GM19328 (cell line): ENCODE measurements at regions not wholly inside any gene's neighbourhood (a gene's known extent, or its start where the extent isn't known, plus 50 kb on each side); places are given as distances from the start of the nearest gene placed in this dataset.

Experiments used
- ATAC-seq: cut with Tn5 transposase; IDR thresholded peaks from one replicate; pipeline ENCODE4 v1.9.1; 2021; ENCODE audit warnings: mild to moderate bottlenecking, moderate library complexity; ENCODE audit not compliant: unreplicated experiment

DNA sequence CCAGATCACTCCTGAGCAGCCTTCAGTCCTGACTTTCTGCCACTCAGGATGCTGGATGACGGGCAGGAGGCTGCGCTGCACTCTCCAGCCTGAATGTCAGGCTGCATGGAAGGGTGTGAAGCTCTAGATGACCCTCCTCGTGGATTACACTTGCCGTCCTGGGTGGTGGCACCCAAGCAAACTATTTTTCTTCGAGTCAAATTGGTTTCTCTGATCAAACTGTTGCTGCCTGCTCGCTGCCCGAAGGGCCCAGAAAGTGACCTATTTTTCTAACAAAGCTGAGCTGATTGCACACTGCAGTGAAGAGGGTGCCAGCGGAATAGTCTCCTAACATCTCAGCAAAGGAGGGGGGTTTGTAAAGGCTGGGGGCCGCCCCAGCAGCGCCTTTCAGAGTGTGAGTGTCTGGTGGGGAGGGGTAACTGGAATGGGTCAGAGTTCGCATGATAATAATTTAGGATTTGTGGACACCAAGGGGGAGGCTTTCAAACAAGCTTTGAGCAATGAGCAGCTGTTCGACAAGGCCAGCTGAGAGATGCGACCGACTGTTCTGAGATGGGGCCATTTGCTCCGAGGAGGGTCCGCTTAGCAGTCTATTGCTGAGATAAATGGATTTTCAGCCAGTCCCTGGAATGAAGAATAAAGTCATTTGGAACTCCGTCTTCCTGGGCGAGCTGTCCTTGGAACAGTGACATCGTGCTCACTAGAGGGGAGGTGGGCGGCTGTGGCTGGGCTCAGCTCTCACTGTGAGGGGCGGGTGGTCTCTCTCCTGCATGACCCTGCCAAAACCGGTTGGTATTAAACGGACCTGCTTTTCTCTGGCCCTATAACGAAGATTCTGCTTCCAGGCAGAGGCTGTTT lies 537.6 kb downstream of the BRD1 start:
- ATAC-seq: no peak

DNA sequence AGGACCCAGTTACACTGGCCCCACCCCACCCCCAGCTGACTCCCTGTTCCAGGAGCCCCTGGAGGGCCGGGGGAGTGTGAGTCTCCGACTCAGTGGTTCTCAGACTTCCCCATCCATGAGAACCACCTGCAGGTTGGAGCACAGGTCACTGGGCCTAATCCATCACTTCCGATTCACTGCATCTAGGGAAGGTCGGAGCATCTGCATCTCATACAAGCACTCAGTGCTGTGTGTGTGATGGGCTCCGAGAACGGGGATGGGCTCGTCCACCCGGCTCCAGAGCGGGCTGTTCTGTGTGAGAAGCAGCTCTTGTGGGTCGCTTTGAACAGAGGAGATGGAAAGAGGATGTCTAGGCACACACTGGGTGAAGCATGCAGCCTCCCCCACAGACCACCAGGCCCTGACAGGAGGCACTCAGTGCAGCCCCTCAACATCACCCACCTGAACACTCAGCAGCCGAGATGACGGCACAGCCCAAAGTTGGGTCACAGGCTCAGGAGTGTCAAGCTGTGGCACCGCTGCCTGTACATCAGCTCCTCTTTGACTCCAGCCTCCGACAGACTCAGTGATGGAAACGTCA lies 541.4 kb downstream of the BRD1 start:
- no peak for ATAC-seq

DNA sequence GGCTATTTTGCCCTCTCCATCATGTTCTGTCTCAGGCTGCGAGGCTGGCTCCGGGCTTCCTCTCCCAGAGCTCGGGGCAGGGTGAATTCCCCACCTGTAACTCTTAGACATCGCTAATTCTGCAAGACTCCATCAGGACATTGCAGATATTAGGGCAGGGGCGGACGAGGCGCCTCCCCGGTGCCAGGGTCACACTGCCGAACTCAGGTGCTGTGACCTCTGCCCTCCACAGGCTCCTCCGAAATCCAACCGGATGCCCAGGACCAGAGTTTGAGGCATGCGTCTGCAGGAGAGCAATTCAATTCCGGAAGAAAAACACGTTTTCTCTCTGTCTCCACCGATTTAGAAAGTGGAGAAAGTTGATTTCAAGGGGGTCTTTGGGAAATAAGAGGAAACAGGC lies 542.7 kb downstream of the BRD1 start:
- no peak for ATAC-seq

DNA sequence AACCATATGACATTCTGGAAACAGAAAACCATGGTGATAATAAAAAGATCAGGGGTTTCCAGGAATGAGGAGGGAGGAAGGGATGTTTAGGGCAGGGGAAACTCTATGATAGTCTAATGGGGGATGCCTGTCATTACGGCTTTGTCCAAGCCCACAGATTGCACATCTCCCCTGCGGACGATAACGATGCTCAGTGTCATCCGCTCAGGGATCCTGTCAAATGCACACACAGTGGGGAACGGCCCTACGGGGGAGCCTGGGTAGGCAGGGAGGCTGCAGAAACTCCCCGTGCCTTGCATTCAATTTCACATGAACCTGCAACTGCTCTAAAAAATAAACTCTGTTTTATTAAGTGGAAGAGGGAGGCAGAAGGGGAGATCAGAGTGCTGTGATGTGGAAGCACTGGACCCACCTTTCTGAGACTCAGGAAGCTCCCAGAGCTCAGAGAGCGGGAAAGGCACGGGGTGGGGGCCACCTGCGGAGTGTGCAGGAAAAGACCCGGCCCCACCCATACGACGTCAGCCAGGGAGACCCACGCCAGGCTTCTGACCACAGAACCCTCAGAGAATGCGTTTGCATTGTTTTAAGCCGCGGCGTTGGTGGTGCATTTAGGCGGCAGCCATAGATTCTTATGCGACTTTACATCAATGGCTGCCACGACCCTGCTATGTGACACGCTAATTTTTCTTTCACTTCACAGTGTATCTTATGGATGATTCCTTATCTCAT lies 543.5 kb downstream of the BRD1 start:
- no peak for ATAC-seq

DNA sequence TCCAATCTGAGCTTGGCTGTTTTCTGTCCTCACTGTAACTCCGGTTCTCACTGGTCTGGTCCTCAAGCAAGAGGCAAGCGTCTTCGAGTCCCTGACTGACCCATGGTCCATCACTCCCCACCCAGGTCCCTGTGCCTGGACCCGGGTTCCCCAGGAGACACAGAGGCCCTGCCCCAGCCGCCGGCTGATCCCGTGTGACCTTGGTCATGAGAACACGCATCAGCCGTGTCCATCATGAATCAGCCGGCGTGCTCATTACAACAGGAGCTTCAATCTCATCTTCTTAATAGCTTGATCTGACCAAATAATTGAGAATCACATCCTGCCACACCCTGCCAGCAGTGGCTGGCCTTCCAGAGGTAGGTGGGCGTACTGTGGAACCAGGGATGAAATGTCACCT lies 545.1 kb downstream of the BRD1 start:
- ATAC-seq: no peak

DNA sequence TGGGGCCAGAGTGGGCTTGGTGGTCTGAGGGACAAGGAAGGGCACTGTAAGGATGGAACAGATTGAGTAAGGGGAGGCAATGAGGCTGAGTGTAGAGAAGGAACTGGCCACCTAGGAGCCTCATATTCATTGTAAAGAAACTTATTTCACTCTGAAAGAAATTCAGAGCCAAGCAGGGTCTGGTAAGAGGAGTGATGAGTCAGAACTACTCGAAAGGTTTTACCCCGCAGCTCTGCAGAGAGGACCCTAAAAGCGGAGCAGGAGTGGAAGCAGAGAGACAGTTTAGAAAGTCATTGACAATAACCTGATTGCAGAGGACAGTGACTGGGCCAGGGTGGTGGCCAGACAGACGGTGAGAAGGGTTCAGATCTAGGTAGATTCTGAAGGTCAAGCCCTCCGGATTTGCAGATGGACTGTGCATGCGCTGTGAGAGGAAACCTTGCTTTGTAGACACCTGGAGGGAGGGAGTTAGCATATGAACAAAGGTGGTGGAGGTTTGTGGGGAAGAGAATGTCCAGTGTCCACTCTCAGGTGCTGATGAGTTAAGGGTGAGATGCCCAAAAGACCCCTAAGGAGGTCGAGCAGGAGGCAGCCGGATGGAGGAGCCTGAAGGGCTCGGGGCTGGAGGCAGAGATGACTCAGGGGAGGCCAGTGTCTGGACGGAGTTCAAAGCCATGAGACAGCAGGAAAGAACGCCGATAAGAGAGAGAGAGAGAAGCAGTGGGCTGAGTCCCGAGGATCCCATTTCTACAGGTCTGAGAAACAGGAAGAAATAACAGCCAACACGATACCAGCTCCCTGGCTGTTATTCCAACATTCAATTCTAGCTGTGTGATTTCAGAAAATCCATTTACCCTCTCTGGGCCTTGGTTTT lies 546.0 kb downstream of the BRD1 start:
- no peak for ATAC-seq

DNA sequence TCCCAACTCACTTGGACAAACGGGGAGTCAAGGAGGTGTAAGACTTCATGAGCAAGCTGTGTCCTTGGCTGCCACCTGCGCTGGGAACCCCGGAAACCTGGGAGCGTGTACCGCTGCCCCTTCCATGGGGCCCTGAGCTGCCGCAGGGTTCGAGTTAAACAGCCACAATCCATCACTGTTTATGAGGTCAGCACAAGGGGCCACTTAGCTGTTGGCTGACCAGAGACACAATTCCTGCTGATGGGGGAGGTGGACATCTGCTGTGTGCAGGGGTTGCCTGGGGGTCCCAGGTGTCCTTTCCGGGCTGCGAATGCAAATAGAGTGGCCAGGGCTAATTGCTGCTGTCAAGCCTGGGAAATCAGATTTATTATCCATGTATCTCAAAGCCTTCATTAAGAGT lies 549.3 kb downstream of the BRD1 start:
- ATAC-seq: no peak

DNA sequence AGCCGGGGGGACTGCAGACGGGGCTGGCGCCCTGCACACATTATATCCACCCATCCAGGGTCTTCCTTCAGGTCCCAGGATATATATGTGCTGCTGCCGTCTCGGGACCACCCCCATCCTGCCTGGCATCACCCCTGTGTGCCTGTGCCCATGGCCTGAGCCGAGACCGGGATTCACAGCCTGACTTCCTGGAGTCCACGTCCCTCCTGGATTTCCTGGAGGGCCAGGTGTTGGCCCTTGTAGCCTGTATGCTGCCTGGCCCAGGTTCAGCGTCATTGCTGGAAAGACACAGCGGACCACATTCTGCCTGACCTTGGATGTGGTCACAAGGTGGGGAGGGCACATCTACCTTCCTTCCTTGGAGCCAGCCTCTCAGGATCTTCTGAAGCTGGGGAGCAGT lies 551.1 kb downstream of the BRD1 start:
- ATAC-seq: no peak

DNA sequence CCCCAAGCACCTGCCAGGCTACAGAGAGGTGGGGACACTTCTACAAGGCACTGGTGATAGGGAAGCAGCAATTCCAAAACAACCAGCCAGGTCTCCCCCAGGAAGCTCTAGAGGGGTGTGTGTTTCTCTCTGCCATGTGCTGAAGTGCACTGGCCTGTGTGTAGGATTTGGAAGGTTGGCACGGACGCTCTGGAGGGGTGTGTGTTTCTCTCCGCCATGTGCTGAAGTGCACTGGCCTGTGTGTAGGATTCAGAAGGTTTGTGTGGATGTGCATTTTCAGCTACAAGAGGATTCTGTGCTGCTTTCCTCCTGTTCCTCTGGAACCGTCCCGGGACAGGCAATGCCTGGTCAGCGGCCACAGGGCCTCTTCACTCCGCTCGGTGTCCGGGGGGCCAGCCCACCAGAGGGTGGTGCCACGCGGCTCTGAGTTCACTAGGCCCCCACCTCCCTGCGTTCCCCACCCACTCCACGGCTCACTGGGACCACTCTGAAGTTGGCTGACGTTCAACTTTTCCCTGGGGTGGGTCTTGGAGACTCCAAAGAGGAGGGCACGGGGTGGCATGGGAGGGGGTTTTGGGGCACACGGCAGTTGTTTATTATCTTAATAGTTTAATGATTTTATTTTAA lies 552.8 kb downstream of the BRD1 start:
- no peak for ATAC-seq

DNA sequence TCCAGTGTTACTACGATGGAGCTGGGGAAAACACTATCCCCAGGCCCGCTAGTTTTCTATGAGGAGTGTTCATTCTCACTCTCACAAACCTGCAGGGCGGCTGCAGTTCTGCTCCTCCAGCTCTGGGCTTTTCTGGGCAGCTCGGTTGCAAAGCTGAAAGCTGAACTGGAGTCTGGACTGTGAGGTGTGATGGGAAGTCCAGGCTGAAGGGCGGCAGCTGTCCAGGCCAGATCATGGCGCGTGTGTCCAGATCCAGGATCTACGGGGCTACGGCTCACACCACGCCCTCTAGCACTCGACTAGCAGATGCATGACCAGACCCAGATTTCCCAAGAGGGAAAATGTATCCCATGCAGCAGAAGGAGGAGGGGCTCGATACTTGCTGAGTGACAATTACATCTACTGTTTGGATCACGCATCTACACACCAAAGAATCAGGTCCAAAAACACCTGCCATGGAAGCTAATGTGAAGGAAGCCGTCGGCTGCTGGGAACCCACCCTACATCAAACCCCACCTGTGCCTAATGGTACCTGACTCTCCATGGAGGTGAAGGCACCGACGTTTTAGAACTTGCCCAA lies 555.0 kb downstream of the BRD1 start:
- no peak for ATAC-seq

DNA sequence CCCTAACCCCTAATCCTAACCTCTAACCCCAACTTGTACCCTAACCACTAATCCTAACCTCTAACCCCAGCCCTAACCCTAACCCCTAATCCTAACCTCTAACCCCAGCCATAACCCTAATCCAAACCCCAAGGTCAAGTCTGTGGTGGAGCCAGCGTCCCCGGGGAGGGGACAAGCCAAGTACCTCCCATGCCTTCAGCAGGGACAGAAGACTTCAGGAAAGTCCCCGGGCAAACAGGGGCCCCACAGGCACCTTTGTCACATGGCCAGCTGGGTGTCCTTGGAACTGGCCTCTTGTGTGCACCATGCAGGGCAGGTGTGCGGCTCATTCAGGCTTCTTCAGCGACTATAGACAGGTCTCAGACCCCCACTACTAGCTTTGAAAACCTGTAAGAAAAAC lies 555.8 kb downstream of the BRD1 start:
- ATAC-seq: no peak

DNA sequence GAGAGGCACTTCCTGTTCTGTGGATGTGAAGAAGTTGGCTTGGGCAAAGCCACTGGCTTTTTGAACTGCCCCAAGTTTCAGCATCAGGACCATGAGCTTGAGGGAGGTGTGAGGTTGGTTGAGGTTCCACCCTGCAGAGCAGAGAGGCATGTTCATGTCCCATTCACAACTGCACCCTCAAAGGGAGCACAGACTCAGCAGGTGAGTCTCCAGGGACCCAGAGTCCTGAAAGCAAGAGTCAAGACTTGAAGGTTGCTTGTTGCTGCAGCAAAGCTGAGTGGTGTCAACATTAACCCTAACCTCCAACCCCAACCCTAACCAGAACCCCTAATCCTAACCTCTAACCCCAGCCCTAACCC lies 556.3 kb downstream of the BRD1 start:
- ATAC-seq: no peak

DNA sequence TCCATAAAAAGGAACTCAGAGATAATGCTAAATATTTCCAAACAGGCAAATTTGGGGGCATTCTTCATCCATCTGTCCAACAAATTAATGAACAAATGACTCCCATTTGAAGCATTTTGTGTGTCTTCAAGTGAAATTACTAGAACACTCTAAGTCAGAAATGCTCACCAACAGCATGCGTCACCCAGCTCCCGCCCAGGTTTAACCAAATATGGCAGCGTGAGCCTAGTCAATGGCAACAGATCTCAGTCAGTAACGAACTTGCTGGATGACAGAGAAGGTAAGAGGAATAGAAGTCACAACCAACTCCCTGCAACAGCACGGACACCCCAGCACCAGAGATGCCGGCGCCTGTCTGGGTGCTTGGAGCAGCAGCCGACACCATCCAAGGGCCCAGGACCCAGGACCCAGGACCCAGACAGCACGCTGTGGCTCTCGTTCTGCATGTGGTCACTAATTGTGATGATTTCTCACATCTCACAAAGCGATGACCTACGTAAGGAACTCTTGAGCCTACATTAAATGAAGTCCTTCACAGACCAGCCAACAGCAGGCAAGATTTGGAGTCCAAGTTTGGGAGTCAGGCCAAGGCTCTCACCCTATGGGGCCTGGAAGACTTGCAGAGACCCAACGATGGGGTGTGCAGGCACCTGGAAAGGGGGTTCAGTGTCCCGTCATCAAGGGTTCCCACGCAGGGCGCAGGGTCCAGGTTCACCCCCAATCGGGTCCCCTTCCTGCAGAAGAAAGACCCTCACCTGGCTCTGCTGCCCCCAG lies 556.9 kb downstream of the BRD1 start:
- ATAC-seq: no peak

DNA sequence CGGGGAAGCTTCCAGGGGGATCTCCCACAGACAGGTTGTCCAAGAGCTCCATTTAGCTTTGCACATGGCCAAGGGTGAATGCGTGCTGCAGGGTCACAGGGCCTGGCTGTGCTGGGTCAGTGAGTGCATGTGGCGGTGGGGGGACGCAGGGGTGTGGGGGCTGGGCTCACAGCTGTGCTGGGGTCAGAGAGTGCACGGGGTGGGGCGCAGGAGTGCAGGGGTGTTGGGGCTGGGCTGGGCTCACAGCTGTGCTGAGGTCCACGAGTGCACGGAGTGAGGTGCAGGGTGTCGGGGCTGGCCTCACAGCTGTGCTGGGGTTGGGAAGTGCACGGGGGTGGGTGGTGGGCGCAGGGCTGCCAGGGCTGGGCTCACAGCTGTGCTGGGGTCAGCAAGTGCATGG lies 557.7 kb downstream of the BRD1 start:
- ATAC-seq: no peak

DNA sequence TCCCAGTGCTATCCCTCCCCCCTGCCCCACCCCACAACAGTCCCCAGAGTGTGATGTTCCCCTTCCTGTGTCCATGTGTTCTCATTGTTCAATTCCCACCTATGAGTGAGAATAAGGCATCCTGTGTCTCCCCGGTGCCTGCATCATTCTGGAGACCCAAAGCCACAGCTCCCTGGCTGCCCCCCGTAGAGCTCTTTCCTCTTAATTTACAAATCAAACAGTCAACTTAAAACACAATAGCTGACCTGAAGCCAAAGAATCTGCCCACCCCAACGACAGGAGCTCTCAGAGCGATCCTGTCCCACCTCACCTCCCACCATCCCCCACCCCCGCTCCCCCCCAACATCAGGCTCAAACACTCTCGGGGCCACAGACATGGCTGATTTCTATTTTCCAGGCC lies 558.3 kb downstream of the BRD1 start:
- ATAC-seq: no peak

DNA sequence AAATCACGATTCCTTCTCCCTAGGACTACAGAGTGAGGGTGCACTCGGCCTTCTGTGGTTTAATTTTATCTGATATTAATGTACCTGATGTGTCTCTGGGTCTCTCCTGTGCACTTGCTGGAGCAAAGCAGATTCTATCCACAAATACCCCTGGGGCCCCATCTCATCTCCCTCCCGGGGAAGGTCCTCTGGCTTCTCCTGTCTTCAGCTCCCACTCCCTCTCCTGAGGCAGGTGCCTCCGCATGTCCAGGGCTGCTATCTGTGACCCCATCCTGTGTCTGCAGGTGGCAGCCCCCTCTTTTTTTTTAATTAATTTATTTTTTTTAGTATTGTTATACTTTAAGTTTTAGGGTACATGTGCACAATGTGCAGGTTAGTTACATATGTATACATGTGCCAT lies 558.7 kb downstream of the BRD1 start:
- ATAC-seq: no peak

DNA sequence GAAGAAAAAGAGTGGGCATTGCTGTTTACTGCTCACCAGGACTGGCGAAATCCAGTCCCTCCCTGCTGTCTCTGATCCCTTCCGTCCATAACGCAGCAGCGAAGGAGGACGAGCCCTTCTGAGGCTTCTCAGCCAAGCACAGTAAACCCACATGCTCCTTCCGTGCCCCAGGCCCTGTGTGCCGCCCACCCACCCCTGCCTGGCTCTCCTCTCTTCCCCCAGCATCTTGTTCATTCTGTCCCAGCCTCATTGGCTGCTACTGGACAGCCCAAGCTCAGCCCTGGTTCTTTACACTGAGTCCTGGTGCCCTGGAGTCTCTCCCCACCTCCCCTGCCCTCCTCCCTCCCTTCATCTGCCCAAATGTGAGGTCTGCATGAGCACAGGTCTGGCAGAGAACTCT lies 559.7 kb downstream of the BRD1 start:
- no peak for ATAC-seq

DNA sequence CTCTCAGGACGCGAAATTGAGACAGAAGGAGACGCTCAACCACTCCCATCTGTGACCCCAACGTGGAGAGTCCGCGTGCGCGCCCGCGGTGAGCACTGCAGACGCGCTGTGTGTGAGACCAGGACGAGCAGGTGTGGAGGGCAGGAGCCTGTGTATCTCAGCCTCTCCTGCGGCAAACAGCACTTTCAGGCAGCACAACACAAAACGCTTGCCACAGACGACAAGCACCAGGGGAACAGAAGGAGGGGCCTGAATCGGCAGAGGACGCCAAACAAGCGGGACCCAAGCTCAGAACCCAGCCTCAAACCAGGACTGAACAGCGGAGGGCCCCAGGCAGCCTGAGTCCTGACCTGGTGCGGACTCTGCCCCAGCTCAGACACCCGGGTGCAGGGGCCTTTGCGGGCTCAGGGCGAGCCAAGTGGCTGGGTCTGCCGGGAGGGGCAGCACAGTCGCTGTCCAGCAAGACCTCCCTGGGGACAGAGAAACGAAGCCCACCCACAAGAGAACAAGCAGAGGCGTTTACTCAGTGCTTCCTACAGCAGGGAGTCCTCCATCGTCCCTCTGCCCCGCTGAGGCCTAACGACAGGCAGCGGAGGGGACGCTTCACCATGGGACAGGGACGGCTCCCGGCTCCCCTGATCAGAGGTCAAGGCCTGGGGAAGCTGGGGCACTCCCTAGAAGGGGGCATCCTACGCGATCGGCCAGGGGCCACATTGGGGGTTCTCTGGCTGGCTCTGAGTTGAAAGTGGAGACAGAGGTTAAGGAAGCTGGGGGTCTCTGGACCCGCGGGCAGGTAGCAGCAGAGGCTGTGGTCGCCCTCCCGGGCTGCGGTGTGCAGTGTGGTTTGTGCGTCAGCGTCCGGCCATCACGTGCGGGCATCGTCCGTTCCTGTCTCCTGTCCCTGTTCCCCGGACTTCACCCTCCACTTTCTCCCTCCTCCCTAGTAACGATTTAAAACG lies 560.8 kb downstream of the BRD1 start:
- ATAC-seq: no peak

DNA sequence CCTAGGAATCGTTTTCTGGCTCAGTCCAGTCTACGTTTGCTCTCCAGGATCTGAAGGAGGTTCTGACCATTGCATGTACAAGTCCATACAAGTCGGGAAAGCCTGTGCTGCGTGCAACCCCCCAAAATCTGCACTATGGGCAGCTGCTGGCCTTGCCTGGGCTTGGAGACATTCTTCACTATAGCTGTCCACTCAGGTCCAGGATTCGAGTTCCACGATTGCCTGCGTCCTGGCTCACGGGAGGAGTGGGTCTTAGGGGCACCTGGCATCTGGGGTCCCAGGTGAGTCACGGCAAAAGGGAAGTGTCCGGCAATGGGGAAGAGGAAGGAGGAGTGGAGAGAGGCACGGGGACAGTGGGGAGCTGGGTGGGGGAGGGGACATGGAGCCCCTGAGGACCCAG lies 563.0 kb downstream of the BRD1 start:
- ATAC-seq: no peak
